Mammary epithelial cell (primary cell): ENCODE measurements at regions not wholly inside any gene's neighbourhood (a gene's known extent, or its start where the extent isn't known, plus 50 kb on each side); places are given as distances from the start of the nearest gene placed in this dataset.

ENCODE experiments used
- EZH2 ChIP-seq: IDR thresholded peaks from 2 replicates; pipeline ENCODE4 v1.6.1; 2012; ENCODE audit warnings: low read length, inconsistent platforms, borderline replicate concordance
- TF ChIP-seq, protein P1 (sequence below), 2 donors: IDR thresholded peaks in 1 of 2; conservative IDR thresholded peaks in 1 of 2; 2 replicates each; pipeline ENCODE4 v1.5.1; 2011 to 2012; ENCODE audit warnings: inconsistent platforms in 2 of 2, low read length in 2 of 2, mild to moderate bottlenecking in 2 of 2, control low read depth in 1 of 2, low read depth in 1 of 2; ENCODE audit not compliant: insufficient read depth in 1 of 2; ENCODE audit errors: extremely low read depth in 1 of 2

- TF ChIP-seq, protein P1, sequence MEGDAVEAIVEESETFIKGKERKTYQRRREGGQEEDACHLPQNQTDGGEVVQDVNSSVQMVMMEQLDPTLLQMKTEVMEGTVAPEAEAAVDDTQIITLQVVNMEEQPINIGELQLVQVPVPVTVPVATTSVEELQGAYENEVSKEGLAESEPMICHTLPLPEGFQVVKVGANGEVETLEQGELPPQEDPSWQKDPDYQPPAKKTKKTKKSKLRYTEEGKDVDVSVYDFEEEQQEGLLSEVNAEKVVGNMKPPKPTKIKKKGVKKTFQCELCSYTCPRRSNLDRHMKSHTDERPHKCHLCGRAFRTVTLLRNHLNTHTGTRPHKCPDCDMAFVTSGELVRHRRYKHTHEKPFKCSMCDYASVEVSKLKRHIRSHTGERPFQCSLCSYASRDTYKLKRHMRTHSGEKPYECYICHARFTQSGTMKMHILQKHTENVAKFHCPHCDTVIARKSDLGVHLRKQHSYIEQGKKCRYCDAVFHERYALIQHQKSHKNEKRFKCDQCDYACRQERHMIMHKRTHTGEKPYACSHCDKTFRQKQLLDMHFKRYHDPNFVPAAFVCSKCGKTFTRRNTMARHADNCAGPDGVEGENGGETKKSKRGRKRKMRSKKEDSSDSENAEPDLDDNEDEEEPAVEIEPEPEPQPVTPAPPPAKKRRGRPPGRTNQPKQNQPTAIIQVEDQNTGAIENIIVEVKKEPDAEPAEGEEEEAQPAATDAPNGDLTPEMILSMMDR (conservative IDR thresholded peaks at IDR 0.05 in 1 of 2, IDR thresholded peaks at IDR 0.05 in 1 of 2; ENCODE audit: extremely low read depth in 1 of 2, insufficient read depth in 1 of 2, low read depth in 1 of 2, low read length in 2 of 2), result no peak
- no peak for TF ChIP-seq EZH2
Observed at GRCh38 chr5:164721116-164721515, 1215.7 kb downstream of the MAT2B start.
